ENCODE measurements at regions not wholly inside any gene's neighbourhood (a gene's known extent, or its start where the extent isn't known, plus 50 kb on each side); places are given as distances from the start of the nearest gene placed in this dataset.

DNA sequence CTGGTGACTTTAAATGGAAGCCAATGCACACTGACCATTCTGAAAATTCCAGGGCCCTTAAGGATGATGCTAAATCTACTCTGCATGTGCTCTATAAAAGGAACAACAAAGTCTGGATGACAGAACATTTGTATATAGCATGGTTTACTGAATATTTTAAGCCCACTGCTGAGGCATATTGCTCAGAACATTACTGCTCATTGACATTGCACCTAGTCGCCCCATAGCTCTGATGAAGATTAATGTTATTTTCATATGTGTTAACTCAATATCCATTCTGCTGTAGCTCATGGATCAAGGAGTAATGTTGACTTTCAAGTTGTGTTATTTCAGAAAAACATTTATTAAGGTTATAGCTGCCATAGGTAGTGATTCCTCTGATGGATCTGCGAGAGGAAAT is 827.5 kb upstream of the CHAC2 start:
- in situ Hi-C loops (cut with MboI; ENCODE audit: low pct_unique_long_range_greater_than_20kb, low sequenced_read_pairs), result no loop called here
- DNase-seq, result no peak

GRCh38 chr2:52939250-52939649 is 828.4 kb upstream of the CHAC2 start:
- DNase-seq, result no peak
- in situ Hi-C loops (cut with MboI; ENCODE audit: low pct_unique_long_range_greater_than_20kb, low sequenced_read_pairs), result no loop called here

- in situ Hi-C loops (cut with MboI; ENCODE audit: low pct_unique_long_range_greater_than_20kb, low sequenced_read_pairs), result no loop called here
- no peak for DNase-seq
Measured at GRCh38 chr2:52936029-52936428, 831.6 kb upstream of the CHAC2 start.

- in situ Hi-C loops (cut with MboI; ENCODE audit: low pct_unique_long_range_greater_than_20kb, low sequenced_read_pairs), result no loop called here
- no peak for DNase-seq
Measured at GRCh38 chr2:52934920-52935640, 832.5 kb upstream of the CHAC2 start.

GRCh38 chr2:52934323-52934898 is 833.2 kb upstream of the CHAC2 start:
- DNase-seq, result no peak
- in situ Hi-C loops (cut with MboI; ENCODE audit: low pct_unique_long_range_greater_than_20kb, low sequenced_read_pairs), result no loop called here

- in situ Hi-C loops (cut with MboI; ENCODE audit: low pct_unique_long_range_greater_than_20kb, low sequenced_read_pairs), result no loop called here
Measured at GRCh38 chr2:52933878-52934277, 833.7 kb upstream of the CHAC2 start.

DNA sequence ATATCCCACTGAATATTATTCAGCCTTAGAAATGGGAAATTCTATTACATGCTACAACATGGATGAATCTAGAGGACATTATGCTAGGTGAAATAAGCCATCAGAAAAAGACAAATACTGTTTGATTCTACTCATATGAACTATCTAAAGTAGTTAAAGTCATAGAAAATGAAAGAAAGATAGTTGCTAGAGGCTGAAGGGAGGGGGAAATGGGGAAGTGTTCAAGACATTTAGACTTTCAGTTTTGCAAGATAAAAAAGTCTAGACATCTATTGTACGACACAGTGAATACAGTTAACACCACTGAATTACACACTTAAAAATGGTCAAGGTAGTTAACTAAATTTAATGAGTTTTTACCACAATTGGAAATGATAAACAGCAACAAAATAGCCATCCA is 835.9 kb upstream of the CHAC2 start:
- in situ Hi-C loops (cut with MboI; ENCODE audit: low pct_unique_long_range_greater_than_20kb, low sequenced_read_pairs), result no loop called here
- no peak for DNase-seq

More at GRCh38 chr2:52933878-52934277, 833.7 kb upstream of the CHAC2 start:
- DNase-seq, result no peak

DNA sequence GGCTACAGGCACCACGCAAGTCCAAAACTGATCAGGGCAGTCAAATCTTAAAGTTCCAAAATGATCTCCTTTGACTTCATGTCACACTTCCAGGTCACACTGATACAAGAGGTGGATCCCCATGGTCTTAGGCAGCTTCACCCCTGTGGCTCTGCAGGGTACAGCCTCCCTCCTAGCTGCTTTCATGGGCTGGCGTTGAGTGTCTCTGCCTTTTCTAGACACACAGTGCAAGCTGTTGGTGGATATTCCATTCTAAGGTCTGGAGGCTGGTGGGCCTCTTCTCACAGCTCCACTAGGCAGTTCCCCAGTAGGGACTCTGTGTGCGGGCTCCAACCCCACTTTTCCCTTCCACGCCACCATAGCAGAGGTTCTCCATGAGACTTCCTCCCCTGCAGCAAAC is 838.2 kb upstream of the CHAC2 start:
- in situ Hi-C loops (cut with MboI; ENCODE audit: low pct_unique_long_range_greater_than_20kb, low sequenced_read_pairs), result no loop called here
- no peak for DNase-seq

GRCh38 chr2:52919673-52920072 is 847.9 kb upstream of the CHAC2 start:
- in situ Hi-C loops (cut with MboI; ENCODE audit: low pct_unique_long_range_greater_than_20kb, low sequenced_read_pairs), result no loop called here

DNA sequence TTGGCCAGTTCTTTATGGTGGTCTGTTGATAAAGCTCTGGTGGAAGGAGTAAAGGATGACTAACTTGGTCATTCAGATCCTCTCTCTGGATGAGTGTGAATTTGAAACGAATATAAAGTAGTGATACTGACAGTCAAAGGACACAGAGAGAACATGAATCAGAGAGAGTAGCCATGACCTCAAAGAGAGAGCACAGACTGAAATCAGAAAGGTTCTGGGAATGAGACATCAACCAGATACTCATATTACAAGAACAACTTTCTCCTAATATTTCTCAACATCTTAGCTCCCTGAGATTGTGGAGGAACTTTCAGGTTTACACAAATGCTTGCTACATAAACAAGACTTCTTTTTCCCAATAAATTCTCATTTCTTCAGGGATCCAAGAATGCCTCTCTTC is 849.1 kb upstream of the CHAC2 start:
- no peak for DNase-seq
- in situ Hi-C loops (cut with MboI; ENCODE audit: low pct_unique_long_range_greater_than_20kb, low sequenced_read_pairs), result no loop called here

More at GRCh38 chr2:52919673-52920072, 847.9 kb upstream of the CHAC2 start:
- no peak for DNase-seq

- DNase-seq, result no peak
- in situ Hi-C loops (cut with MboI; ENCODE audit: low pct_unique_long_range_greater_than_20kb, low sequenced_read_pairs), result no loop called here
Measured at GRCh38 chr2:52916981-52917380, 850.6 kb upstream of the CHAC2 start.

- in situ Hi-C loops (cut with MboI; ENCODE audit: low pct_unique_long_range_greater_than_20kb, low sequenced_read_pairs), result no loop called here
- no peak for DNase-seq
Measured at GRCh38 chr2:52904355-52904891, 863.2 kb upstream of the CHAC2 start.

GRCh38 chr2:52897511-52898044 is 870.0 kb upstream of the CHAC2 start:
- DNase-seq, result no peak
- in situ Hi-C loops (cut with MboI; ENCODE audit: low pct_unique_long_range_greater_than_20kb, low sequenced_read_pairs), result no loop called here

DNA sequence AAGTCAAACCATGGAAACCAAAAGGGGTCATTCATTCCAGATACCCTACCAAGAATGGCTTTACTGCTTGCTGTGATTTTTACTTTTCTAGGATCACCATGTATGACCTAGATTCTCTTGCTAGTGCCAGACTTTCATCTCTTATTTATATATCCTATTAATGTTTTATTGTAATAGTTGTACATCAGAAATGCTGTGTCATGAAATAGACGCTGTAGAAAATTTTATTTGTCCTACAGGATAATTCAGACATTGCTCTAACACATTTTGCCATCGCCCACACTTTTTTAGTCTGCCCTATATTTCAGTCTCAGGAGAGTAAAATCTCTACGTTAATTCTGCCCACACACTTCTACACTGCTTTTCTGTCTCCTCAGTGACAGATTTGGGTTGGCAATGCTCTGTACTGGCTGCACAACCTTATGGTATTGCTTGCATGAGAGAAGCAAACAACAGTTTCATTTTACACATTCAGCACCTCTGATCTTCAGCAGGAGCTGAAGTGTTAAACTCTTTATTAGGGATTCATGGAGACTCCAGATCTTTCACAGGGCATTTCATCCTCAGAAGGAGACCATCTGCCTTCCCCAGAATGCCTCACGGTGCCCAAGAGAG is 871.8 kb upstream of the CHAC2 start:
- in situ Hi-C loops (cut with MboI; ENCODE audit: low pct_unique_long_range_greater_than_20kb, low sequenced_read_pairs), result no loop called here
- no peak for DNase-seq

DNA sequence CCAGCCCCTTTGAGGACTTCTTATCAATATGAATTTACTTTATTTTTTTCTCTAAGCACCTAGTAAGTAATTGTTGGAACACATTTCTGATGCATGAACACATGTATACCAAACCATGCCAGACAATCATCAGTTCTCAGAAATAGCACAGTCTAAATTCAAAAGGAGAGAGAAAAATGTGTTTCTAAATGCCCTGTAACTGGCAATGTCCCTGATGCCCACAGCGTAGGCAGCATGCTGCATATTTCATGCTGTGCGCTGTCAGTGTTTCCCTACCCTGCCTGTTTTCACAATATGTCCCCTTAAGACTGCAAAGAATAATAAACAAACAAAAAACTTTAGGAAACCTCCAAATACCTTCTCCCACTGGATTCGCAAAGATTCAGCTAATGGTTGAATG is 881.0 kb upstream of the CHAC2 start:
- in situ Hi-C loops (cut with MboI; ENCODE audit: low pct_unique_long_range_greater_than_20kb, low sequenced_read_pairs), result no loop called here
- no peak for DNase-seq

- in situ Hi-C loops (cut with MboI; ENCODE audit: low pct_unique_long_range_greater_than_20kb, low sequenced_read_pairs), result no loop called here
- DNase-seq, result no peak
Measured at GRCh38 chr2:52884761-52885352, 882.7 kb upstream of the CHAC2 start.

DNA sequence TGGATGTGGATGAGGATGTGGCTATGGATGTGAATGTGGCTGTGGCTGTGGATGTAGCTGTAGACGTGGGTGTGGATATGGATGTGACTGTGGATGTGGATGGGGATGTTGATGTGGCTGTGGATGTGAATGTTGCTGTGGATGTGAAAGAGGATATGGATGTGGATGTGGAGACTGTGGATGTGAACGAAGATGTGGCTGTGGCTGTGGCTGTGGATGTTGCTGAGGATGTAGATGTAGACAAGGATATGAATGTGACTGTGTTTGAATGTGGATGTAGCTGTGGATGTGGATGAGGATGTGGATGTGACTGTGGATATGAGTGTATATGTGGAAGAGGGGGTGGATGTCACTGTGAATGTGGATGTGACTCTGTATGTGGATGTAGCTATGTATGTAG is 884.6 kb upstream of the CHAC2 start:
- DNase-seq, result no peak
- in situ Hi-C loops (cut with MboI; ENCODE audit: low pct_unique_long_range_greater_than_20kb, low sequenced_read_pairs), result no loop called here

- DNase-seq, result no peak
- in situ Hi-C loops (cut with MboI; ENCODE audit: low pct_unique_long_range_greater_than_20kb, low sequenced_read_pairs), result no loop called here
Measured at GRCh38 chr2:52881606-52882005, 886.0 kb upstream of the CHAC2 start.

DNA sequence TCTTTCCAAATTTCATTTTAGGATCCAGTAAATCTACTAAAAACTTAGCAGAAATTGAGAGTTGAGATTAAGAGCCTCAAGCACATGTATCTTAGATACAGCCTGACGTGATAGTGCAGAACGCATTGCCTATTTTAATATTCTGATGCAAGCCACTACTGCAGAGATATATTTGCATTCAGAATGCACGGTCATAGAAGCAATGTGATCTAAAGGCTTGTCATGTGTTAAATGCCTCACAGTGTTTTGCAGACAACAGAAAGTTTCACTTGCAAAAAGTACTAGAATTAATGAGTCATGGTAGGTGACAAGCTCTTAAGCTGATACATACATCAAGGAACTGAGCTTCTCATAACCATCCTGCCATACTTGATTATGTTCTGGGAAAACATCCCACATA is 886.7 kb upstream of the CHAC2 start:
- in situ Hi-C loops (cut with MboI; ENCODE audit: low pct_unique_long_range_greater_than_20kb, low sequenced_read_pairs), result no loop called here
- DNase-seq, result no peak

DNA sequence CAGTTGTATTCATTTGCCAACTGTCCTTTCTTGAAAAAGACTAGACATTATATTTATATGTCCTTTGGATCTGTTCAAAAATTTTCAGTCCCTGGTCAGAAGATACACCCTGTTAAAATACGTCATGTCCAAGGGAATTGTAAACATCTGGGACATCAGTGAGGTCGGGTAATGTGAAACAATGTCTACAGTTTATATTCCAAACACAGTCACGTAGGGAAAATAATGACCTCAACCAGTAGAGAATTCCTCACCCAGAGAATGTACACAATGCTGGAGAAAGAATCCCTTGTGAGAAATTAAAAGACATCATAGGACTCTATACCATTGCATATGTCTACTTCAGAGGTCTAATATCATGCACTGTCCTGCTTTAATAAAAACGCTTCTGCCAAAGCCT is 888.0 kb upstream of the CHAC2 start:
- in situ Hi-C loops (cut with MboI; ENCODE audit: low pct_unique_long_range_greater_than_20kb, low sequenced_read_pairs), result no loop called here
- DNase-seq, result no peak
